A549 (cell line): ENCODE measurements at regions not wholly inside any gene's neighbourhood (a gene's known extent, or its start where the extent isn't known, plus 50 kb on each side); places are given as distances from the start of the nearest gene placed in this dataset.

Source experiments
- ATAC-seq, 2 experiments: fragments of 200-7000 bp in 1 of 2; fragments of >200 bp in 1 of 2; cut with Nextera tagmentation in 1 of 2; cut with Tn5 transposase in 1 of 2; 3 replicates each; pipeline versions ENCODE4 v1.8.0 to v1.9.1; 2018 to 2020; ENCODE audit warnings: mild to moderate bottlenecking in 1 of 2, moderate library complexity in 1 of 2
- CTCF ChIA-PET: fragments of 300-600 bp; sonication (Branson Sonifier 250); formaldehyde crosslinking; extraction: SDS; loops from one replicate; lab custom pipeline; 2021; ENCODE audit warnings: antibody characterized with exemption, inconsistent platforms; lab: Yijun Ruan, JAX
- POLR2A ChIA-PET: fragments of 350-600 bp; formaldehyde crosslinking; extraction: SDS; loops from one replicate; lab custom pipeline; 2021; ENCODE audit warnings: antibody characterized with exemption, inconsistent platforms; lab: Yijun Ruan, JAX
- DNase-seq, 2 experiments: peaks; one replicate each; pipeline versions ENCODE4 v3.0.0 to v3.0.0-alpha.2; 2011 to 2016; ENCODE audit warnings: low read depth in 1 of 2, low spot score in 1 of 2
- FAIRE-seq: peaks from 2 replicates; lab custom pipeline; 2011; peaks lifted over from hg19 to GRCh38; lab: Jason Lieb, UNC
- H3K27ac ChIP-seq, 2 experiments: fragments of >200 bp; sonication (Bioruptor Twin); formaldehyde crosslinking; 3 replicates each; pipeline ENCODE4 v1.5.1; 2016 to 2017
- H3K4me1 ChIP-seq: fragments of >200 bp; sonication (Bioruptor Twin); formaldehyde crosslinking; 3 replicates; pipeline ENCODE4 v1.6.1; 2016
- H3K4me2 ChIP-seq: fragments of >200 bp; sonication (Bioruptor Twin); formaldehyde crosslinking; 3 replicates; pipeline ENCODE4 v1.6.1; 2016
- H3K4me3 ChIP-seq: fragments of >200 bp; sonication (Bioruptor Twin); formaldehyde crosslinking; 3 replicates; pipeline ENCODE4 v1.5.1; 2016
- H3K9me3 ChIP-seq: fragments of >200 bp; sonication (Bioruptor Twin); formaldehyde crosslinking; 3 replicates; pipeline ENCODE4 v1.6.1; 2016
- ATOH8 ChIP-seq: fragments of 250-450 bp; sonication (Bioruptor Pico); IDR thresholded peaks from 2 replicates; pipeline ENCODE4 v1.5.0; 2020; ENCODE audit warnings: low read depth, mild to moderate bottlenecking, moderate library complexity
- BCL3 ChIP-seq: fragments of >200 bp; sonication (Bioruptor Twin); formaldehyde crosslinking; IDR thresholded peaks from 3 replicates; pipeline ENCODE4 v1.6.1; 2016
- CBX2 ChIP-seq: fragments of 200-600 bp; sonication (generic); IDR thresholded peaks from 2 replicates; pipeline ENCODE4 v1.6.1; 2016; ENCODE audit warnings: low read depth, mild to moderate bottlenecking, borderline replicate concordance
- CEBPB ChIP-seq, 2 experiments: fragments of >200 bp in 1 of 2; sonication (Bioruptor Twin) in 1 of 2; formaldehyde crosslinking in 1 of 2; IDR thresholded peaks; 2 replicates each; pipeline ENCODE4 v1.6.1; 2012 to 2016
- CHD2 ChIP-seq: fragments of 150-350 bp; IDR thresholded peaks from 2 replicates; pipeline ENCODE4 v1.6.1; 2014; ENCODE audit warnings: low read length; ENCODE audit not compliant: partially characterized antibody
- CHD4 ChIP-seq: fragments of 200-600 bp; sonication (generic); IDR thresholded peaks from 2 replicates; pipeline ENCODE4 v1.6.1; 2016; ENCODE audit warnings: antibody characterized with exemption, mild to moderate bottlenecking, borderline replicate concordance
- EHF ChIP-seq: fragments of 250-450 bp; sonication (Bioruptor Pico); IDR thresholded peaks from 2 replicates; pipeline ENCODE4 v1.5.0; 2020; ENCODE audit warnings: mild to moderate bottlenecking
- ELK1 ChIP-seq: fragments of 150-350 bp; IDR thresholded peaks from 2 replicates; pipeline ENCODE4 v1.6.1; 2014; ENCODE audit warnings: low read depth, mild to moderate bottlenecking, low read length
- EP300 ChIP-seq, 2 experiments: fragments of >200 bp; sonication (Bioruptor Twin); formaldehyde crosslinking; IDR thresholded peaks; 2 replicates in 1 of 2; 3 replicates in 1 of 2; pipeline ENCODE4 v1.6.1; 2016 to 2017
- FOSL2 ChIP-seq, 2 experiments: fragments of 450-650 bp in 1 of 2; fragments of >200 bp in 1 of 2; sonication (Bioruptor Twin) in 1 of 2; formaldehyde crosslinking; IDR thresholded peaks; 2 replicates each; pipeline versions ENCODE4 v1.5.0 to v1.6.1; 2016 to 2020; ENCODE audit warnings: mild to moderate bottlenecking in 1 of 2, moderate library complexity in 1 of 2
- FOXS1 ChIP-seq: fragments of 250-450 bp; sonication (Bioruptor Pico); IDR thresholded peaks from 2 replicates; pipeline ENCODE4 v1.5.0; 2020; ENCODE audit warnings: mild to moderate bottlenecking, moderate library complexity
- HDAC2 ChIP-seq: fragments of 200-600 bp; sonication (generic); IDR thresholded peaks from 2 replicates; pipeline ENCODE4 v1.6.1; 2016
- HOXB5 ChIP-seq: fragments of 250-450 bp; sonication (Bioruptor Pico); IDR thresholded peaks from 2 replicates; pipeline ENCODE4 v1.5.0; 2020; ENCODE audit warnings: mild to moderate bottlenecking, moderate library complexity
- KDM5A ChIP-seq: fragments of 200-600 bp; sonication (generic); IDR thresholded peaks from 2 replicates; pipeline ENCODE4 v1.6.1; 2016; ENCODE audit warnings: antibody characterized with exemption, mild to moderate bottlenecking
- MAFK ChIP-seq: fragments of 450-650 bp; IDR thresholded peaks from 2 replicates; pipeline ENCODE4 v1.6.1; 2014; ENCODE audit not compliant: partially characterized antibody
- MAZ ChIP-seq: fragments of 150-350 bp; IDR thresholded peaks from 2 replicates; pipeline ENCODE4 v1.6.1; 2014; ENCODE audit warnings: antibody characterized with exemption, low read depth, low read length, borderline replicate concordance
- MYC ChIP-seq: IDR thresholded peaks from 2 replicates; pipeline ENCODE4 v1.6.1; 2012; ENCODE audit warnings: mild to moderate bottlenecking, inconsistent platforms, low read length, improper control_type of control experiment, borderline replicate concordance
- NR3C1 ChIP-seq: fragments of >200 bp; sonication (Bioruptor Twin); formaldehyde crosslinking; IDR thresholded peaks from 3 replicates; pipeline ENCODE4 v1.6.1; 2017
- PBX3 ChIP-seq: IDR thresholded peaks from 2 replicates; pipeline ENCODE4 v1.6.1; 2012
- PHF8 ChIP-seq: fragments of 200-600 bp; sonication (generic); IDR thresholded peaks from 2 replicates; pipeline ENCODE4 v1.6.1; 2016; ENCODE audit warnings: low read depth, mild to moderate bottlenecking, antibody characterized with exemption, moderate library complexity, borderline replicate concordance
- RAD21 ChIP-seq, 2 experiments: fragments of >200 bp in 1 of 2; sonication (Bioruptor Twin) in 1 of 2; formaldehyde crosslinking in 1 of 2; IDR thresholded peaks in 1 of 2; conservative IDR thresholded peaks in 1 of 2; 2 replicates in 1 of 2; 3 replicates in 1 of 2; pipeline ENCODE4 v1.6.1; 2012 to 2018; ENCODE audit warnings: inconsistent platforms in 1 of 2
- RNF2 ChIP-seq: fragments of 200-600 bp; sonication (generic); IDR thresholded peaks from 2 replicates; pipeline ENCODE4 v1.6.1; 2016; ENCODE audit warnings: low read depth, mild to moderate bottlenecking, antibody characterized with exemption, moderate library complexity, borderline replicate concordance
- SMC3 ChIP-seq: fragments of >200 bp; sonication (Bioruptor Twin); formaldehyde crosslinking; IDR thresholded peaks from 3 replicates; pipeline ENCODE4 v1.6.1; 2018; ENCODE audit warnings: inconsistent platforms
- SREBF2 ChIP-seq: fragments of 450-650 bp; IDR thresholded peaks from 2 replicates; pipeline ENCODE4 v1.6.1; 2014; ENCODE audit warnings: mild to moderate bottlenecking, moderate library complexity
- TFCP2L1 ChIP-seq: fragments of 250-450 bp; sonication (Bioruptor Pico); IDR thresholded peaks from 2 replicates; pipeline ENCODE4 v1.5.0; 2021; ENCODE audit warnings: mild to moderate bottlenecking
- ZC3H11A ChIP-seq: fragments of 450-650 bp; IDR thresholded peaks from 2 replicates; pipeline ENCODE4 v1.6.1; 2014; ENCODE audit warnings: antibody characterized with exemption, mild to moderate bottlenecking
- ZSCAN20 ChIP-seq: fragments of 250-450 bp; sonication (Bioruptor Pico); IDR thresholded peaks from 2 replicates; pipeline ENCODE4 v1.8.0; 2022; ENCODE audit warnings: mild to moderate bottlenecking, moderate library complexity
- WGBS: methylation state at CpG from one replicate; pipeline ENCODE4 v1.1.6; 2017; ENCODE audit errors: missing lambda C conversion rate; 5-methylcytosine and 5-hydroxymethylcytosine counted together
- TF ChIP-seq, protein P1 (sequence below): IDR thresholded peaks from 2 replicates; pipeline ENCODE4 v1.6.1; 2012; ENCODE audit warnings: low read depth, borderline replicate concordance

GRCh38 chr12:72133497-72134055 lies 138.6 kb upstream of the TRHDE start:
- no peaks in the 10 kb centered on the region for H3K9me3 ChIP-seq
- H3K27ac ChIP-seq: no peak overlapping the region
- DNase-seq: no peak
- POLR2A ChIA-PET: no interaction called here
- CTCF ChIA-PET: no interaction called here
- no peak overlapping the region for H3K4me2 ChIP-seq
- no peak for FAIRE-seq
- H3K4me1 ChIP-seq: no peaks in the 10 kb centered on the region
- WGBS: 0% methylated on average over 1 of the region's 1 CpG
- no peak for TF ChIP-seq PBX3
- peak in 1 of 2 experiments; percentile 23; a peak in 1 of 5 replicates for TF ChIP-seq RAD21 (conservative IDR thresholded peaks at IDR 0.05 in 1 of 2, IDR thresholded peaks at IDR 0.05 in 1 of 2)
- TF ChIP-seq EP300 (IDR thresholded peaks at IDR 0.05): no peak
- TF ChIP-seq HOXB5 (CRISPR knock-in tag): no peak
- no peak for TF ChIP-seq ZC3H11A
- TF ChIP-seq RNF2: no peak
- no peak overlapping the region for H3K4me3 ChIP-seq
- peak; percentile 56 to 67; a peak in 4 of 6 replicates for ATAC-seq

- WGBS: 16% methylated on average over 7 of the region's 7 CpGs
- CTCF ChIA-PET: no interaction called here
- H3K4me3 ChIP-seq: no peak overlapping the region
- no peak for TF ChIP-seq CHD2
- TF ChIP-seq TFCP2L1 (CRISPR knock-in tag): no peak
- TF ChIP-seq NR3C1: no peak
- no peak for TF ChIP-seq PHF8
- TF ChIP-seq SREBF2: no peak
- no peak for TF ChIP-seq ATOH8 (CRISPR knock-in tag)
- no peak for TF ChIP-seq EHF (CRISPR knock-in tag)
- TF ChIP-seq, protein P1, sequence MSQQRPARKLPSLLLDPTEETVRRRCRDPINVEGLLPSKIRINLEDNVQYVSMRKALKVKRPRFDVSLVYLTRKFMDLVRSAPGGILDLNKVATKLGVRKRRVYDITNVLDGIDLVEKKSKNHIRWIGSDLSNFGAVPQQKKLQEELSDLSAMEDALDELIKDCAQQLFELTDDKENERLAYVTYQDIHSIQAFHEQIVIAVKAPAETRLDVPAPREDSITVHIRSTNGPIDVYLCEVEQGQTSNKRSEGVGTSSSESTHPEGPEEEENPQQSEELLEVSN: no peak
- TF ChIP-seq ZSCAN20 (CRISPR knock-in tag): no peak
- TF ChIP-seq ZC3H11A: no peak
- H3K4me2 ChIP-seq: no peak overlapping the region
- H3K4me1 ChIP-seq: no peaks in the 10 kb centered on the region
- no peaks in the 10 kb centered on the region for H3K9me3 ChIP-seq
- FAIRE-seq: no peak
- DNase-seq: no peak
- no peak for ATAC-seq
- POLR2A ChIA-PET: no interaction called here
- H3K27ac ChIP-seq: no peak overlapping the region
Measured at GRCh38 chr12:72134246-72135020, 137.7 kb upstream of the TRHDE start.

- FAIRE-seq: no peak
- no peaks in the 10 kb centered on the region for H3K4me1 ChIP-seq
- whole genome bisulfite sequencing: 36% methylated on average over 2 of the region's 2 CpGs
- no peak for ATAC-seq
- no peak overlapping the region for H3K27ac ChIP-seq
- POLR2A ChIA-PET: no interaction called here
- no peak overlapping the region for H3K4me2 ChIP-seq
- H3K4me3 ChIP-seq: no peak overlapping the region
- TF ChIP-seq ZC3H11A (no peak), KDM5A (no peak), TFCP2L1 (CRISPR knock-in tag) (no peak), RNF2 (no peak), CHD4 (no peak), HDAC2 (no peak), FOSL2 (IDR thresholded peaks at IDR 0.05) (no peak), FOSL2 (CRISPR knock-in tag; IDR thresholded peaks at IDR 0.05) (no peak), MAFK (no peak), ELK1 (no peak), SREBF2 (no peak), BCL3 (no peak), CEBPB (IDR thresholded peaks at IDR 0.05) (no peak), FOXS1 (CRISPR knock-in tag) (no peak), MAZ (no peak), CBX2 (no peak), MYC (no peak), SMC3 (no peak)
- CTCF ChIA-PET: no interaction called here
- no peak for DNase-seq
- no peaks in the 10 kb centered on the region for H3K9me3 ChIP-seq
Measured at GRCh38 chr12:72135021-72135301, 137.2 kb upstream of the TRHDE start.
